GM12878 (cell line): ENCODE measurements at regions not wholly inside any gene's neighbourhood (a gene's known extent, or its start where the extent isn't known, plus 50 kb on each side); places are given as distances from the start of the nearest gene placed in this dataset.

Experiments used
- ATAC-seq: fragments of 200-7000 bp; cut with Tn5 transposase; 3 replicates; pipeline ENCODE4 v1.9.1; 2020; ENCODE audit warnings: mild to moderate bottlenecking, moderate library complexity
- BruUV-seq: library from RNA; stranded (reverse); fragments of 400-500 nt; replicated peaks from 2 replicates; lab custom pipeline; 2021; lab: Mats Ljungman, UMichigan
- CTCF ChIA-PET: fragments of 300-600 bp; sonication (Branson Sonifier 250); formaldehyde crosslinking; extraction: SDS; loops from one replicate; lab custom pipeline; 2021; ENCODE audit warnings: inconsistent platforms; lab: Yijun Ruan, JAX
- POLR2A ChIA-PET: fragments of 350-600 bp; formaldehyde crosslinking; extraction: SDS; loops from one replicate; lab custom pipeline; 2021; ENCODE audit warnings: inconsistent platforms; lab: Charles Lee
- RAD21 ChIA-PET: fragments of 300-600 bp; sonication (Branson Sonifier 250); formaldehyde crosslinking; loops from one replicate; lab custom pipeline; 2023; ENCODE audit warnings: antibody characterized with exemption; ENCODE audit not compliant: unreplicated experiment; lab: Charles Lee
- SMC1A ChIA-PET: fragments of 300-600 bp; sonication (Branson Sonifier 250); formaldehyde crosslinking; loops from one replicate; lab custom pipeline; 2023; ENCODE audit not compliant: unreplicated experiment, uncharacterized antibody; lab: Charles Lee
- DNase-seq: peaks from one replicate; pipeline ENCODE4 v3.0.0-alpha.2; 2011; ENCODE audit warnings: low read depth, low spot score
- FAIRE-seq: peaks from 3 replicates; lab custom pipeline; 2011; peaks lifted over from hg19 to GRCh38; lab: Jason Lieb, UNC
- H2AFZ ChIP-seq: 2 replicates; pipeline ENCODE4 v1.6.0; 2011; ENCODE audit warnings: low read depth, low read length, control low read depth; ENCODE audit not compliant: control insufficient read depth
- H3K27ac ChIP-seq: 2 replicates; pipeline ENCODE4 v1.5.1; 2011; ENCODE audit warnings: control low read depth; ENCODE audit not compliant: control insufficient read depth, insufficient read depth
- H3K27me3 ChIP-seq, 2 experiments: replicated peaks in 1 of 2; 2 replicates each; pipeline versions ENCODE4 v1.6.0 to v1.6.1; 2011; ENCODE audit warnings: low read length in 1 of 2; ENCODE audit not compliant: control insufficient read depth in 2 of 2, insufficient read depth in 2 of 2
- H3K36me3 ChIP-seq, 2 experiments: 2 replicates each; pipeline ENCODE4 v1.5.1; 2011; ENCODE audit warnings: low read length in 1 of 2; ENCODE audit not compliant: control insufficient read depth in 2 of 2, insufficient read depth in 2 of 2
- H3K4me1 ChIP-seq: 2 replicates; pipeline ENCODE4 v1.6.1; 2011; ENCODE audit warnings: mild to moderate bottlenecking, low read length, moderate library complexity, mixed read lengths; ENCODE audit not compliant: control insufficient read depth, insufficient read depth
- H3K4me2 ChIP-seq: 2 replicates; pipeline ENCODE4 v1.6.0; 2011; ENCODE audit warnings: control low read depth; ENCODE audit not compliant: control insufficient read depth, insufficient read depth
- H3K4me3 ChIP-seq: fragments of 200-600 bp; sonication (generic); 2 replicates; pipeline ENCODE4 v1.5.1; 2016
- H3K79me2 ChIP-seq: 2 replicates; pipeline ENCODE4 v1.6.0; 2011; ENCODE audit warnings: low read length; ENCODE audit not compliant: control insufficient read depth, insufficient read depth
- H3K9ac ChIP-seq: 2 replicates; pipeline ENCODE4 v1.8.0; 2011; ENCODE audit warnings: low read length, control low read depth, mixed read lengths; ENCODE audit not compliant: control insufficient read depth, insufficient read depth
- H3K9me3 ChIP-seq: replicated peaks from 3 replicates; pipeline ENCODE4 v1.5.1; 2011; ENCODE audit warnings: mild to moderate bottlenecking, low read length; ENCODE audit not compliant: control insufficient read depth, insufficient read depth
- H4K20me1 ChIP-seq: 2 replicates; pipeline ENCODE4 v1.6.0; 2011; ENCODE audit not compliant: control insufficient read depth, insufficient read depth
- ATF7 ChIP-seq: fragments of 450-650 bp; IDR thresholded peaks from 2 replicates; pipeline ENCODE4 v1.6.1; 2016; ENCODE audit warnings: low read depth, mild to moderate bottlenecking
- CHD2 ChIP-seq: IDR thresholded peaks from 2 replicates; pipeline ENCODE4 v1.6.1; 2011; ENCODE audit warnings: low read depth, low read length, improper control_type of control experiment, borderline replicate concordance
- MYC ChIP-seq: IDR thresholded peaks from 2 replicates; pipeline ENCODE4 v1.6.1; 2011; ENCODE audit warnings: mild to moderate bottlenecking, low read length, moderate library complexity, inconsistent platforms; ENCODE audit not compliant: insufficient read depth, insufficient replicate concordance, insufficient read length, severe bottlenecking
- NBN ChIP-seq: fragments of 450-650 bp; IDR thresholded peaks from 2 replicates; pipeline ENCODE4 v1.6.1; 2016
- POLR2AphosphoS2 ChIP-seq: IDR thresholded peaks from 2 replicates; pipeline ENCODE4 v1.6.1; 2011; ENCODE audit warnings: low read depth, mild to moderate bottlenecking, low read length, improper control_type of control experiment, moderate library complexity
- SREBF1 ChIP-seq: IDR thresholded peaks from 2 replicates; pipeline ENCODE4 v1.6.1; 2012; ENCODE audit warnings: mild to moderate bottlenecking, low read length
- TARDBP ChIP-seq: IDR thresholded peaks from 2 replicates; pipeline ENCODE4 v1.6.1; 2016; ENCODE audit warnings: borderline replicate concordance
- WGBS: methylation state at CpG from one replicate; pipeline ENCODE4 v1.1.6; 2016; ENCODE audit warnings: low lambda C conversion rate; ENCODE audit not compliant: insufficient replicate concordance, insufficient coverage; ENCODE audit errors: missing lambda C conversion rate; 5-methylcytosine and 5-hydroxymethylcytosine counted together
- in situ Hi-C: fragments of 300-500 bp; cut with MboI; formaldehyde crosslinking; loops from 9 replicates; pipeline ENCODE4 v1.14.3; 2018; ENCODE audit warnings: mixed read lengths
- intact Hi-C: fragments of 100-400 bp; cut with micrococcal nuclease; formaldehyde crosslinking; loops from one replicate; pipeline ENCODE4 v1.14.2; 2022; ENCODE audit not compliant: unreplicated experiment
- TF ChIP-seq, protein P1 (sequence below): fragments of 150-350 bp; IDR thresholded peaks from 2 replicates; pipeline ENCODE4 v1.6.1; 2016; ENCODE audit warnings: low read depth, low read length
- TF ChIP-seq, protein P2 (sequence below): fragments of 450-650 bp; IDR thresholded peaks from 2 replicates; pipeline ENCODE4 v1.6.1; 2016; ENCODE audit warnings: mild to moderate bottlenecking, moderate library complexity, borderline replicate concordance
- TF ChIP-seq, protein P3 (sequence below): fragments of 450-650 bp; IDR thresholded peaks from 2 replicates; pipeline ENCODE4 v1.6.1; 2017; ENCODE audit warnings: borderline replicate concordance

DNA sequence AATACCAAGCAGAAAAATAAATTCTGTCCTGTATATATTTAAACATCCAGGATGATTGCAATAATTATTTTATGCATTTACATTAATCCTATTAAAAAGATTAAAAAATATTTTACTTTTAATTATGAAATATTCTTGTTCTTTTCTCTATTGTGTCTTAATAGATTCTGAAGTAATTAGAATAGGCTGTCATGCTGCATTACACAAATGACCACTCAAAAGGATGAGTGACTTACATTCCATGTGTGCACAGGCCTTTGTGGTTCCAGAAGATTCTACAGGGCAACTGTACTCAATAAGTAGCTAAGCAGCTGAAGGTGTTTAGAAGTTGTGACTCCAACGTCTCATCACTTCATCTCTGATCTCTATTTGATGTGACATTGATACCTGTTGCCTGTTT lies 745.9 kb upstream of the CCDC179 start:
- H3K27ac ChIP-seq, result no peak overlapping the region
- H3K4me2 ChIP-seq, result no peak overlapping the region
- intact Hi-C loops (no loop called here), in situ Hi-C loops (no loop called here)
- SMC1A ChIA-PET, result no interaction called here
- WGBS, result 4% methylated on average over 1 of the region's 1 CpG
- no peak overlapping the region for H3K4me3 ChIP-seq
- no peak overlapping the region for H2AFZ ChIP-seq
- no peak for FAIRE-seq
- no peaks in the 10 kb centered on the region for H3K4me1 ChIP-seq
- no peaks in the 10 kb centered on the region for H3K36me3 ChIP-seq
- no peak for DNase-seq
- H3K9ac ChIP-seq, result no peak overlapping the region
- H4K20me1 ChIP-seq, result no peaks in the 10 kb centered on the region
- TF ChIP-seq NBN (no peak), POLR2AphosphoS2 (no peak), CHD2 (no peak), SREBF1 (no peak), TARDBP (no peak), ATF7 (no peak), MYC (no peak)
- TF ChIP-seq, protein P1, sequence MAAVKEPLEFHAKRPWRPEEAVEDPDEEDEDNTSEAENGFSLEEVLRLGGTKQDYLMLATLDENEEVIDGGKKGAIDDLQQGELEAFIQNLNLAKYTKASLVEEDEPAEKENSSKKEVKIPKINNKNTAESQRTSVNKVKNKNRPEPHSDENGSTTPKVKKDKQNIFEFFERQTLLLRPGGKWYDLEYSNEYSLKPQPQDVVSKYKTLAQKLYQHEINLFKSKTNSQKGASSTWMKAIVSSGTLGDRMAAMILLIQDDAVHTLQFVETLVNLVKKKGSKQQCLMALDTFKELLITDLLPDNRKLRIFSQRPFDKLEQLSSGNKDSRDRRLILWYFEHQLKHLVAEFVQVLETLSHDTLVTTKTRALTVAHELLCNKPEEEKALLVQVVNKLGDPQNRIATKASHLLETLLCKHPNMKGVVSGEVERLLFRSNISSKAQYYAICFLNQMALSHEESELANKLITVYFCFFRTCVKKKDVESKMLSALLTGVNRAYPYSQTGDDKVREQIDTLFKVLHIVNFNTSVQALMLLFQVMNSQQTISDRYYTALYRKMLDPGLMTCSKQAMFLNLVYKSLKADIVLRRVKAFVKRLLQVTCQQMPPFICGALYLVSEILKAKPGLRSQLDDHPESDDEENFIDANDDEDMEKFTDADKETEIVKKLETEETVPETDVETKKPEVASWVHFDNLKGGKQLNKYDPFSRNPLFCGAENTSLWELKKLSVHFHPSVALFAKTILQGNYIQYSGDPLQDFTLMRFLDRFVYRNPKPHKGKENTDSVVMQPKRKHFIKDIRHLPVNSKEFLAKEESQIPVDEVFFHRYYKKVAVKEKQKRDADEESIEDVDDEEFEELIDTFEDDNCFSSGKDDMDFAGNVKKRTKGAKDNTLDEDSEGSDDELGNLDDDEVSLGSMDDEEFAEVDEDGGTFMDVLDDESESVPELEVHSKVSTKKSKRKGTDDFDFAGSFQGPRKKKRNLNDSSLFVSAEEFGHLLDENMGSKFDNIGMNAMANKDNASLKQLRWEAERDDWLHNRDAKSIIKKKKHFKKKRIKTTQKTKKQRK, result no peak
- TF ChIP-seq, protein P2, sequence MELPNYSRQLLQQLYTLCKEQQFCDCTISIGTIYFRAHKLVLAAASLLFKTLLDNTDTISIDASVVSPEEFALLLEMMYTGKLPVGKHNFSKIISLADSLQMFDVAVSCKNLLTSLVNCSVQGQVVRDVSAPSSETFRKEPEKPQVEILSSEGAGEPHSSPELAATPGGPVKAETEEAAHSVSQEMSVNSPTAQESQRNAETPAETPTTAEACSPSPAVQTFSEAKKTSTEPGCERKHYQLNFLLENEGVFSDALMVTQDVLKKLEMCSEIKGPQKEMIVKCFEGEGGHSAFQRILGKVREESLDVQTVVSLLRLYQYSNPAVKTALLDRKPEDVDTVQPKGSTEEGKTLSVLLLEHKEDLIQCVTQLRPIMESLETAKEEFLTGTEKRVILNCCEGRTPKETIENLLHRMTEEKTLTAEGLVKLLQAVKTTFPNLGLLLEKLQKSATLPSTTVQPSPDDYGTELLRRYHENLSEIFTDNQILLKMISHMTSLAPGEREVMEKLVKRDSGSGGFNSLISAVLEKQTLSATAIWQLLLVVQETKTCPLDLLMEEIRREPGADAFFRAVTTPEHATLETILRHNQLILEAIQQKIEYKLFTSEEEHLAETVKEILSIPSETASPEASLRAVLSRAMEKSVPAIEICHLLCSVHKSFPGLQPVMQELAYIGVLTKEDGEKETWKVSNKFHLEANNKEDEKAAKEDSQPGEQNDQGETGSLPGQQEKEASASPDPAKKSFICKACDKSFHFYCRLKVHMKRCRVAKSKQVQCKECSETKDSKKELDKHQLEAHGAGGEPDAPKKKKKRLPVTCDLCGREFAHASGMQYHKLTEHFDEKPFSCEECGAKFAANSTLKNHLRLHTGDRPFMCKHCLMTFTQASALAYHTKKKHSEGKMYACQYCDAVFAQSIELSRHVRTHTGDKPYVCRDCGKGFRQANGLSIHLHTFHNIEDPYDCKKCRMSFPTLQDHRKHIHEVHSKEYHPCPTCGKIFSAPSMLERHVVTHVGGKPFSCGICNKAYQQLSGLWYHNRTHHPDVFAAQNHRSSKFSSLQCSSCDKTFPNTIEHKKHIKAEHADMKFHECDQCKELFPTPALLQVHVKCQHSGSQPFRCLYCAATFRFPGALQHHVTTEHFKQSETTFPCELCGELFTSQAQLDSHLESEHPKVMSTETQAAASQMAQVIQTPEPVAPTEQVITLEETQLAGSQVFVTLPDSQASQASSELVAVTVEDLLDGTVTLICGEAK, result no peak
- TF ChIP-seq, protein P3, sequence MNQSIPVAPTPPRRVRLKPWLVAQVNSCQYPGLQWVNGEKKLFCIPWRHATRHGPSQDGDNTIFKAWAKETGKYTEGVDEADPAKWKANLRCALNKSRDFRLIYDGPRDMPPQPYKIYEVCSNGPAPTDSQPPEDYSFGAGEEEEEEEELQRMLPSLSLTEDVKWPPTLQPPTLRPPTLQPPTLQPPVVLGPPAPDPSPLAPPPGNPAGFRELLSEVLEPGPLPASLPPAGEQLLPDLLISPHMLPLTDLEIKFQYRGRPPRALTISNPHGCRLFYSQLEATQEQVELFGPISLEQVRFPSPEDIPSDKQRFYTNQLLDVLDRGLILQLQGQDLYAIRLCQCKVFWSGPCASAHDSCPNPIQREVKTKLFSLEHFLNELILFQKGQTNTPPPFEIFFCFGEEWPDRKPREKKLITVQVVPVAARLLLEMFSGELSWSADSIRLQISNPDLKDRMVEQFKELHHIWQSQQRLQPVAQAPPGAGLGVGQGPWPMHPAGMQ, result no peak
- CTCF ChIA-PET, result no interaction called here
- no peaks in the 10 kb centered on the region for H3K79me2 ChIP-seq
- RAD21 ChIA-PET, result no interaction called here
- BruUV-seq, result no TSS peak
- H3K9me3 ChIP-seq, result no peaks in the 10 kb centered on the region
- no peaks in the 10 kb centered on the region for H3K27me3 ChIP-seq
- ATAC-seq, result no peak
- POLR2A ChIA-PET, result no interaction called here
